ENCODE measurements at regions not wholly inside any gene's neighbourhood (a gene's known extent, or its start where the extent isn't known, plus 50 kb on each side); places are given as distances from the start of the nearest gene placed in this dataset.

GRCh38 chr3:68186733-68187132, 532.3 kb upstream of the SUCLG2 start:
- TF ChIP-seq POLR2A (IDR thresholded peaks at IDR 0.05) (no peak), CTCF (IDR thresholded peaks at IDR 0.05 in 8 of 11, conservative IDR thresholded peaks at IDR 0.05 in 3 of 11) (no peak), POLR2AphosphoS5 (IDR thresholded peaks at IDR 0.05) (no peak)
